H1 (cell line): ENCODE measurements at regions not wholly inside any gene's neighbourhood (a gene's known extent, or its start where the extent isn't known, plus 50 kb on each side); places are given as distances from the start of the nearest gene placed in this dataset.

Experiments used
- CTCF ChIA-PET: fragments of 300-600 bp; sonication (Branson Sonifier 250); formaldehyde crosslinking; loops from one replicate; lab custom pipeline; 2021; ENCODE audit not compliant: partially characterized antibody; lab: Charles Lee
- POLR2A ChIA-PET: fragments of 300-600 bp; sonication (Branson Sonifier 250); formaldehyde crosslinking; loops from one replicate; lab custom pipeline; 2021; ENCODE audit warnings: inconsistent platforms; ENCODE audit not compliant: partially characterized antibody; lab: Charles Lee
- DNase-seq, 2 experiments: peaks; one replicate each; pipeline versions ENCODE4 v3.0.0 to v3.0.0-alpha.2; 2010 to 2022; ENCODE audit warnings: low spot score in 2 of 2, low read depth in 1 of 2, mixed read lengths in 1 of 2
- FAIRE-seq: peaks from 2 replicates; lab custom pipeline; 2011; peaks lifted over from hg19 to GRCh38; lab: Jason Lieb, UNC
- H2AFZ ChIP-seq: 2 replicates; pipeline ENCODE4 v1.8.1; 2012; ENCODE audit warnings: low read length, inconsistent platforms
- H2AK5ac ChIP-seq: 2 replicates; pipeline ENCODE4 v1.6.1; 2013; ENCODE audit warnings: low read depth, low read length
- H2BK120ac ChIP-seq: replicated peaks from 2 replicates; pipeline ENCODE3; 2013; ENCODE audit warnings: low read depth, low read length, inconsistent platforms
- H2BK12ac ChIP-seq: 2 replicates; pipeline ENCODE4 v1.6.1; 2013; ENCODE audit warnings: low read depth, low read length
- H2BK15ac ChIP-seq: 2 replicates; pipeline ENCODE4 v1.6.1; 2013; ENCODE audit warnings: low read length
- H2BK20ac ChIP-seq: 2 replicates; pipeline ENCODE4 v1.6.1; 2013; ENCODE audit warnings: low read length
- H2BK5ac ChIP-seq: 2 replicates; pipeline ENCODE4 v1.6.1; 2013; ENCODE audit warnings: low read depth, low read length
- H3K14ac ChIP-seq: 2 replicates; pipeline ENCODE4 v1.6.1; 2013; ENCODE audit warnings: inconsistent platforms; ENCODE audit not compliant: insufficient read length
- H3K18ac ChIP-seq: 2 replicates; pipeline ENCODE4 v1.6.1; 2013; ENCODE audit warnings: low read length; ENCODE audit errors: extremely low read depth
- H3K23ac ChIP-seq: 2 replicates; pipeline ENCODE4 v1.6.1; 2013; ENCODE audit warnings: inconsistent platforms; ENCODE audit not compliant: insufficient read length
- H3K23me2 ChIP-seq: 2 replicates; pipeline ENCODE4 v1.6.1; 2013; ENCODE audit warnings: low read depth, low read length
- H3K27ac ChIP-seq: 2 replicates; pipeline ENCODE4 v1.6.1; 2011; ENCODE audit warnings: low read depth, low read length, inconsistent platforms
- H3K27me3 ChIP-seq, 4 experiments: replicated peaks in 1 of 4; 1 replicate in 1 of 4; 2 replicates in 3 of 4; pipeline versions ENCODE4 v1.6.1 to v1.8.1; 2011 to 2013; ENCODE audit warnings: low read length in 3 of 4, mild to moderate bottlenecking in 3 of 4, inconsistent platforms in 2 of 4, mixed read lengths in 2 of 4, moderate library complexity in 1 of 4; ENCODE audit not compliant: control insufficient read depth in 3 of 4, insufficient read depth in 3 of 4; ENCODE audit errors: extremely low read depth in 1 of 4
- H3K36me3 ChIP-seq, 4 experiments: 2 replicates each; pipeline versions ENCODE4 v1.6.1 to v1.8.1; 2011 to 2013; ENCODE audit warnings: mild to moderate bottlenecking in 4 of 4, low read length in 3 of 4, moderate library complexity in 2 of 4, control low read depth in 1 of 4, inconsistent platforms in 1 of 4; ENCODE audit not compliant: insufficient read depth in 4 of 4, control insufficient read depth in 2 of 4
- H3K4ac ChIP-seq: replicated peaks from 2 replicates; pipeline ENCODE3; 2013; ENCODE audit warnings: low read length, low read depth, mixed read lengths, inconsistent platforms; ENCODE audit not compliant: insufficient read length
- H3K4me1 ChIP-seq, 4 experiments: replicated peaks in 1 of 4; 1 replicate in 1 of 4; 2 replicates in 3 of 4; pipeline versions ENCODE4 v1.6.1 to v1.8.1; 2011 to 2013; ENCODE audit warnings: low read length in 3 of 4, inconsistent platforms in 2 of 4, mixed read lengths in 1 of 4; ENCODE audit not compliant: insufficient read depth in 4 of 4, control insufficient read depth in 3 of 4
- H3K4me2 ChIP-seq, 2 experiments: 2 replicates each; pipeline versions ENCODE4 v1.6.1 to v1.8.1; 2011 to 2013; ENCODE audit warnings: low read depth in 2 of 2, low read length in 2 of 2, control low read depth in 1 of 2, inconsistent platforms in 1 of 2, mild to moderate bottlenecking in 1 of 2; ENCODE audit not compliant: insufficient read depth in 1 of 2
- H3K4me3 ChIP-seq, 4 experiments: fragments of 200-600, 300-600 bp in 1 of 4; sonication (generic), shearing (Covaris generic), sonication (Bioruptor Twin) in 1 of 4; 2 replicates each; pipeline versions ENCODE4 v1.5.1 to v1.8.1; 2011 to 2016; ENCODE audit warnings: low read length in 4 of 4, low read depth in 3 of 4, control low read depth in 2 of 4, inconsistent platforms in 2 of 4, mild to moderate bottlenecking in 2 of 4, mixed read lengths in 1 of 4, moderate library complexity in 1 of 4; ENCODE audit not compliant: insufficient read depth in 2 of 4; ENCODE audit errors: extremely low read depth in 1 of 4
- H3K56ac ChIP-seq: replicated peaks from 2 replicates; pipeline ENCODE3; 2013; ENCODE audit warnings: low read depth, mild to moderate bottlenecking, mixed read lengths, low read length, inconsistent platforms; ENCODE audit not compliant: insufficient read length
- H3K79me1 ChIP-seq: 2 replicates; pipeline ENCODE4 v1.6.1; 2013; ENCODE audit warnings: low read depth, low read length, control low read depth
- H3K79me2 ChIP-seq, 2 experiments: 2 replicates each; pipeline versions ENCODE4 v1.6.1 to v1.8.1; 2012 to 2013; ENCODE audit warnings: low read length in 2 of 2, mild to moderate bottlenecking in 2 of 2, inconsistent platforms in 1 of 2; ENCODE audit not compliant: insufficient read depth in 2 of 2, control insufficient read depth in 1 of 2
- H3K9ac ChIP-seq, 4 experiments: replicated peaks in 1 of 4; 1 replicate in 1 of 4; 2 replicates in 3 of 4; pipeline versions ENCODE4 v1.6.1 to v1.8.1; 2011 to 2013; ENCODE audit warnings: low read depth in 3 of 4, low read length in 3 of 4, control low read depth in 2 of 4, mild to moderate bottlenecking in 2 of 4, moderate library complexity in 2 of 4, inconsistent platforms in 1 of 4; ENCODE audit errors: extremely low read depth in 1 of 4
- H3K9me3 ChIP-seq, 2 experiments: 2 replicates each; pipeline versions ENCODE4 v1.6.1 to v1.8.1; 2012 to 2013; ENCODE audit warnings: mild to moderate bottlenecking in 2 of 2, moderate library complexity in 2 of 2, control low read depth in 1 of 2, inconsistent platforms in 1 of 2, low read depth in 1 of 2, low read length in 1 of 2, mixed read lengths in 1 of 2; ENCODE audit not compliant: insufficient read depth in 2 of 2
- H4K20me1 ChIP-seq, 2 experiments: replicated peaks in 1 of 2; 2 replicates each; pipeline versions ENCODE3 to v1.8.1; 2011 to 2013; ENCODE audit warnings: inconsistent platforms in 2 of 2, low read length in 2 of 2, mild to moderate bottlenecking in 1 of 2; ENCODE audit not compliant: insufficient read depth in 2 of 2, control insufficient read depth in 1 of 2
- H4K5ac ChIP-seq: 2 replicates; pipeline ENCODE4 v1.6.1; 2013; ENCODE audit warnings: low read length, low read depth, mixed read lengths, inconsistent platforms; ENCODE audit not compliant: insufficient read length
- H4K8ac ChIP-seq: 2 replicates; pipeline ENCODE4 v1.8.0; 2013; ENCODE audit warnings: mild to moderate bottlenecking, moderate library complexity, low read length, inconsistent platforms; ENCODE audit not compliant: insufficient read depth; ENCODE audit errors: extremely low read depth
- H4K91ac ChIP-seq: replicated peaks from 2 replicates; pipeline ENCODE3; 2013; ENCODE audit warnings: low read length, mixed read lengths, inconsistent platforms; ENCODE audit not compliant: insufficient read length
- CHD2 ChIP-seq: IDR thresholded peaks from 2 replicates; pipeline ENCODE4 v1.6.1; 2012; ENCODE audit warnings: low read length, improper control_type of control experiment
- CTBP2 ChIP-seq: IDR thresholded peaks from 2 replicates; pipeline ENCODE4 v1.7.0; 2011; ENCODE audit warnings: borderline replicate concordance, mild to moderate bottlenecking, moderate library complexity, mixed read lengths, low read length; ENCODE audit not compliant: insufficient read depth, insufficient read length
- EP300 ChIP-seq, 2 experiments: IDR thresholded peaks; 1 replicate in 1 of 2; 2 replicates in 1 of 2; pipeline ENCODE4 v1.6.1; 2011 to 2012; ENCODE audit warnings: low read depth in 2 of 2, low read length in 2 of 2, mild to moderate bottlenecking in 2 of 2, borderline replicate concordance in 1 of 2, inconsistent platforms in 1 of 2, moderate library complexity in 1 of 2
- EZH2 ChIP-seq: fragments of 200-600 bp; sonication (generic); IDR thresholded peaks from 2 replicates; pipeline ENCODE4 v1.7.1; 2012; ENCODE audit warnings: low read depth, mild to moderate bottlenecking, moderate library complexity, low read length, inconsistent platforms; ENCODE audit not compliant: severe bottlenecking
- NRF1 ChIP-seq: IDR thresholded peaks from 2 replicates; pipeline ENCODE4 v1.6.1; 2011; ENCODE audit warnings: mild to moderate bottlenecking, low read depth, low read length, improper control_type of control experiment
- RAD21 ChIP-seq, 2 experiments: IDR thresholded peaks in 1 of 2; conservative IDR thresholded peaks in 1 of 2; 2 replicates each; pipeline ENCODE4 v1.6.1; 2011; ENCODE audit warnings: low read depth in 2 of 2, low read length in 2 of 2, improper control_type of control experiment in 1 of 2, inconsistent platforms in 1 of 2, mild to moderate bottlenecking in 1 of 2, moderate library complexity in 1 of 2
- RXRA ChIP-seq: IDR thresholded peaks from 2 replicates; pipeline ENCODE4 v1.6.1; 2011; ENCODE audit warnings: low read depth, mild to moderate bottlenecking, low read length, moderate library complexity; ENCODE audit not compliant: insufficient read depth
- SRF ChIP-seq: IDR thresholded peaks from 2 replicates; pipeline ENCODE4 v1.6.1; 2011; ENCODE audit warnings: mild to moderate bottlenecking, low read depth, low read length, moderate library complexity
- TAF1 ChIP-seq: IDR thresholded peaks from 2 replicates; pipeline ENCODE4 v1.6.1; 2011; ENCODE audit warnings: mild to moderate bottlenecking, low read depth, low read length
- WGBS, 2 experiments: shearing (Covaris generic) in 1 of 2; methylation state at CpG; one replicate each; pipeline versions ENCODE4 v1.1.6 to v1.1.7; 2013 to 2015; ENCODE audit warnings: low lambda C conversion rate in 2 of 2, mixed read lengths in 2 of 2, inconsistent platforms in 1 of 2, low coverage in 1 of 2, missing lambda C conversion rate in 1 of 2; ENCODE audit not compliant: insufficient replicate concordance in 2 of 2, insufficient coverage in 1 of 2, insufficient read length in 1 of 2; ENCODE audit errors: extremely low coverage in 1 of 2, missing lambda C conversion rate in 1 of 2; 5-methylcytosine and 5-hydroxymethylcytosine counted together
- TF ChIP-seq, protein P1 (sequence below): IDR thresholded peaks from 2 replicates; pipeline ENCODE4 v1.6.1; 2012; ENCODE audit warnings: inconsistent platforms
- TF ChIP-seq, protein P2 (sequence below), 3 experiments: IDR thresholded peaks; 1 replicate in 2 of 3; 2 replicates in 1 of 3; pipeline versions ENCODE4 v1.5.1 to v1.6.1; 2011; ENCODE audit warnings: low read length in 3 of 3, mild to moderate bottlenecking in 3 of 3, inconsistent platforms in 2 of 3, low read depth in 1 of 3, moderate library complexity in 1 of 3; ENCODE audit not compliant: insufficient read depth in 1 of 3; ENCODE audit errors: control extremely low read depth in 1 of 3

DNA sequence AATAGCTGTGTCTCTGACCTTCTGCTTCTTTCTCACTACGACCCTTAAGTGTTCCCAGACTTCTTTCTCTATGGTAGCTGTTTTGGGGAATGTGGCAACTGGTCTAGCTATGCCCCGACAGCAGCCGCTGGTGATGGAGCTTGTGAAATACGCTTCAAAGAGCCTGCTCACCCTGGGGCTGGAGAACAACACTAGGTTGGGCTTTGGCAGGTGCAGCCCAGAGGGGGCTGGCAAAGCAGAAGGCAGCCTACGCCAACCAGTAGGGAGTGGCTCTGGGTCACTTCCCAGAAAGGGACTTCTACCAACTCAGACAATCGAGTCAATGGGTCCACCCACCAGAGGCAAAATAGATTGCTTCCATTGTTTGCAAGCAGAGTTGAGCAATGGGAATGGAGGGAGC lies 262.8 kb downstream of the LMO4 start:
- H3K23ac ChIP-seq, result no peak overlapping the region
- no peak overlapping the region for H4K91ac ChIP-seq
- no peaks in the 10 kb centered on the region for H3K36me3 ChIP-seq
- H3K18ac ChIP-seq, result no peak overlapping the region
- no peak overlapping the region for H3K14ac ChIP-seq
- no peak overlapping the region for H2BK120ac ChIP-seq
- no peaks in the 10 kb centered on the region for H3K9me3 ChIP-seq
- H3K56ac ChIP-seq, result no peak overlapping the region
- no peaks in the 10 kb centered on the region for H3K23me2 ChIP-seq
- H3K4ac ChIP-seq, result no peak overlapping the region
- H3K4me2 ChIP-seq, result no peak overlapping the region
- H3K9ac ChIP-seq, result no peak overlapping the region
- no peak overlapping the region for H2BK15ac ChIP-seq
- DNase-seq (no peak), FAIRE-seq (no peak)
- no peak overlapping the region for H2BK12ac ChIP-seq
- ChIA-PET CTCF (no interaction called here), POLR2A (no interaction called here)
- H2BK5ac ChIP-seq, result no peak overlapping the region
- H4K20me1 ChIP-seq, result no peaks in the 10 kb centered on the region
- no peak overlapping the region for H2AFZ ChIP-seq
- no peak overlapping the region for H4K8ac ChIP-seq
- no peaks in the 10 kb centered on the region for H3K79me2 ChIP-seq
- no peaks in the 10 kb centered on the region for H3K79me1 ChIP-seq
- H4K5ac ChIP-seq, result no peak overlapping the region
- no peak overlapping the region for H3K27ac ChIP-seq
- H3K4me1 ChIP-seq, result no peaks in the 10 kb centered on the region
- H3K27me3 ChIP-seq, result no peaks in the 10 kb centered on the region
- no peak overlapping the region for H2BK20ac ChIP-seq
- WGBS, 2 experiments, result 93% methylated on average over 6 of the region's 6 CpGs; no CpG with 5 or more reads in 1 of the 2 experiments
- H3K4me3 ChIP-seq, result no peak overlapping the region
- no peak overlapping the region for H2AK5ac ChIP-seq
- no peak for TF ChIP-seq CHD2
- TF ChIP-seq NRF1, result no peak
- TF ChIP-seq EP300 (IDR thresholded peaks at IDR 0.05; ENCODE audit: borderline replicate concordance in 1 of 2, low read depth in 2 of 2, low read length in 2 of 2), result no peak
- TF ChIP-seq CTBP2, result no peak
- no peak for TF ChIP-seq TAF1
- TF ChIP-seq RXRA, result no peak
- TF ChIP-seq, protein P1, sequence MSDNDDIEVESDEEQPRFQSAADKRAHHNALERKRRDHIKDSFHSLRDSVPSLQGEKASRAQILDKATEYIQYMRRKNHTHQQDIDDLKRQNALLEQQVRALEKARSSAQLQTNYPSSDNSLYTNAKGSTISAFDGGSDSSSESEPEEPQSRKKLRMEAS, result no peak
- TF ChIP-seq SRF, result no peak
- TF ChIP-seq, protein P2, sequence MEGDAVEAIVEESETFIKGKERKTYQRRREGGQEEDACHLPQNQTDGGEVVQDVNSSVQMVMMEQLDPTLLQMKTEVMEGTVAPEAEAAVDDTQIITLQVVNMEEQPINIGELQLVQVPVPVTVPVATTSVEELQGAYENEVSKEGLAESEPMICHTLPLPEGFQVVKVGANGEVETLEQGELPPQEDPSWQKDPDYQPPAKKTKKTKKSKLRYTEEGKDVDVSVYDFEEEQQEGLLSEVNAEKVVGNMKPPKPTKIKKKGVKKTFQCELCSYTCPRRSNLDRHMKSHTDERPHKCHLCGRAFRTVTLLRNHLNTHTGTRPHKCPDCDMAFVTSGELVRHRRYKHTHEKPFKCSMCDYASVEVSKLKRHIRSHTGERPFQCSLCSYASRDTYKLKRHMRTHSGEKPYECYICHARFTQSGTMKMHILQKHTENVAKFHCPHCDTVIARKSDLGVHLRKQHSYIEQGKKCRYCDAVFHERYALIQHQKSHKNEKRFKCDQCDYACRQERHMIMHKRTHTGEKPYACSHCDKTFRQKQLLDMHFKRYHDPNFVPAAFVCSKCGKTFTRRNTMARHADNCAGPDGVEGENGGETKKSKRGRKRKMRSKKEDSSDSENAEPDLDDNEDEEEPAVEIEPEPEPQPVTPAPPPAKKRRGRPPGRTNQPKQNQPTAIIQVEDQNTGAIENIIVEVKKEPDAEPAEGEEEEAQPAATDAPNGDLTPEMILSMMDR (IDR thresholded peaks at IDR 0.05; ENCODE audit: control extremely low read depth in 1 of 3, insufficient read depth in 1 of 3, low read depth in 1 of 3, low read length in 3 of 3), result no peak
- TF ChIP-seq RAD21 (IDR thresholded peaks at IDR 0.05 in 1 of 2, conservative IDR thresholded peaks at IDR 0.05 in 1 of 2; ENCODE audit: low read depth in 2 of 2, low read length in 2 of 2), result no peak
- no peak for TF ChIP-seq EZH2
